GDM1 (cell line): ENCODE measurements at regions not wholly inside any gene's neighbourhood (a gene's known extent, or its start where the extent isn't known, plus 50 kb on each side); places are given as distances from the start of the nearest gene placed in this dataset.
"Not testable (repeated sequence)": the region's sequence is repeated elsewhere in the genome, so short reads cannot be mapped to it uniquely, and the experiment has no call there.

ENCODE experiments used
- DNase-seq: peaks from one replicate; lab custom pipeline; 2025; lab: John Stamatoyannopoulos, UW

GRCh38 chr6:115241373-115241772 lies 819.3 kb downstream of the FRK start:
- DNase-seq: no peak

- no peak for DNase-seq
Measured at GRCh38 chr6:115221198-115221597, 839.5 kb downstream of the FRK start.

GRCh38 chr6:115220551-115221159 lies 840.0 kb downstream of the FRK start:
- DNase-seq: no peak

DNA sequence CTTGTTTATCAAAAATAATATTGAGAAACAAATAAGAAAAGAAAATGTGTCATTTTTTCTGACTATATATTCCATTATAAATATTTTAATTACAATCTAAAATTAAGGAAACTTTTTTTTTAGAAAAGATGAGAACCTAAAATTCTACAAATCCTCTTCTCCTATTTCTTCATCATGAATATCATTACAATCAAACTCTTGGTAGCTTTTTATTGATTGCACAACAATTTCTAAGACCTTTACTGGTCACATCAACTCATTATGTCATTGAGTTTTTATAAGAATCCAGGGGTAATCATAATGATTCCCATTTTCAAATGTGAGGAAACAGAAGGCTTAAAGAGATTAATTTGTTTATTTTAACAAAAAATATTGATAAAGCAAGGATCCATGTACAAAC lies 841.0 kb downstream of the FRK start:
- no peak for DNase-seq

- DNase-seq: no peak
Measured at GRCh38 chr6:115216835-115217234, 843.9 kb downstream of the FRK start.

- DNase-seq: no peak
Measured at GRCh38 chr6:115214283-115214682, 846.4 kb downstream of the FRK start.

DNA sequence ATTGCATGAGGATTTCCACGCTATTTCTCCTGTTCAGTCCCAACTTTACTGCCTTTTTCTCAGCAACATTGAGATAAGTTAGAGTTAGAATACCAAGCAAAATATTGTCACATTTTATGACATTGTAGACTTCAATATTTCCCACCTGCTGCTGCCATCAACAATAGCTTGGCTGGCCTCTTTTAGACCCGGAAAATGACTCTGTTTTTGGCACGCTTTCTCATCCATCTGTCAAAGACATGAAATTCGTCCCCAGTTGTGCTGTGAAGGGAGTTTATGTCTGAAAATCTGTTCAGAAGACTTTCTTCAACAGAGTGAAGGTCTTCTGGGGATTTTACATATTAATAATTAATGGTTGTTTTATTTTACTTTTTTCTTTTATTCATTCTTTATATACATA lies 857.3 kb downstream of the FRK start:
- no peak for DNase-seq

DNA sequence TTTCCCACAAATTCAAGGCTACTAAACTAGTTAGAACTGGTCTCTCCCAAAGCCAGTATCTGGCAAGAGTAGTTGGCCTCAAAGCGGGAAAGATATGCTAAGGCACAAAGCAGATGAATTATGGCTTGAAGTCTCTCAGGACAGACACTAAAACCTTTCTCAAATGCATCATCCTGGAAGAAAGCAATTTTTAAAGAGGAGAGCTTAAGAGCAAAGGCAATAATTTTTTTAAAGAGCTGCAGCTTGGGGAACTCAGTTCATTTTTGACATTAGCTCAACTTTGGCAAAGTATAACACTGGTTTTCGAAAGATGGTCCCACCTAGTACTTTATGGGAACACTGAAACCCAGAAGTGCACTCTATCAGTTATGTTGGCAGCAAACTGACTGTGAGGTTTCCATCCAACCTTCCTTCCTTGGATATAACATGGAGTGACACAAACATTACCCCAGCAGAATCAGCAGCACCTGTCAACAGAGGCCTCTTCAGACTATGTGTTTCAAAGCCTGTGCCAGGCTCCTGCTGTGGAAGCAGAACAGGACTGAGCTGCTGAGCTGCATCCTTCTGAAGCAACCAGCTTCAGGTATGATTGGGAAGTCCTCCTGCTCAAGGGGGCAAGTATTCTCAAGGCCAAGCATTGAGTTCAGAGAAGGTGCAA lies 852.3 kb upstream of the HS3ST5 start:
- DNase-seq: no peak

- DNase-seq: no peak
Measured at GRCh38 chr6:115191989-115192388, 849.2 kb upstream of the HS3ST5 start.

- no peak for DNase-seq
Measured at GRCh38 chr6:115190534-115190933, 847.7 kb upstream of the HS3ST5 start.

DNA sequence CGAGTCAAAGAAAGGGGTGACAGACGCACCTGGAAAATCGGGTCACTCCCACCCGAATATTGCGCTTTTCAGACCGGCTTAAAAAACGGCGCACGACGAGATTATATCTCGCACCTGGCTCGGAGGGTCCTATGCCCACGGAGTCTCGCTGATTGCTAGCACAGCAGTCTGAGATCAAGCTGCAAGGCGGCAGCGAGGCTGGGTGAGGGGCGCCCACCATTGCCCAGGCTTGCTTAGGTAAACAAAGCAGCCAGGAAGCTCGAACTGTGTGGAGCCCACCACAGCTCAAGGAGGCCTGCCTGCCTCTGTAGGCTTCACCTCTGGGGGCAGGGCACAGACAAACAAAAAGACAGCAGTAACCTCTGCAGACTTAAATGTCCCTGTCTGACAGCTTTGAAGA lies 832.6 kb upstream of the HS3ST5 start:
- not testable (repeated sequence) for DNase-seq

GRCh38 chr6:115165912-115166311 lies 823.1 kb upstream of the HS3ST5 start:
- DNase-seq: not testable (repeated sequence)

- no peak for DNase-seq
Measured at GRCh38 chr6:115159733-115160132, 816.9 kb upstream of the HS3ST5 start.

DNA sequence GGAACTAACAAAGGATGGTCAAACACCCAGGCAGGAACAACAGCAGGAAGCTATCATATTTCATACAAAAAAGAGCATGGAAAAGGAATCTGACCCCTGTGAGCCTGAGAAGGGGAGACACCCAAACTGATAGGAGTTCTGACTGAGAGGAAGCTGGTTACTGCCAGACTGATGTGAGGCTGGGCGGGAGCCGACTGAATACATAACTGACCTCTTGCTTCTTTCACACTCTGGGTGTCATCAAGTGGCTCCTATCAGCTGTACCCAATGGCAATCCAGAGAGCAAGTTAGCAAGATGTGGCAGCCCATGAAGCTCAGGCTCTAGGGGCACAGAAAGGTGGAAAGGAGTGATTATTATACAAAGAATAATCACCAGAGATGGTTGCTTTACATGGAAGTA lies 795.1 kb upstream of the HS3ST5 start:
- DNase-seq: no peak

GRCh38 chr6:115133790-115134189 lies 791.0 kb upstream of the HS3ST5 start:
- no peak for DNase-seq

DNA sequence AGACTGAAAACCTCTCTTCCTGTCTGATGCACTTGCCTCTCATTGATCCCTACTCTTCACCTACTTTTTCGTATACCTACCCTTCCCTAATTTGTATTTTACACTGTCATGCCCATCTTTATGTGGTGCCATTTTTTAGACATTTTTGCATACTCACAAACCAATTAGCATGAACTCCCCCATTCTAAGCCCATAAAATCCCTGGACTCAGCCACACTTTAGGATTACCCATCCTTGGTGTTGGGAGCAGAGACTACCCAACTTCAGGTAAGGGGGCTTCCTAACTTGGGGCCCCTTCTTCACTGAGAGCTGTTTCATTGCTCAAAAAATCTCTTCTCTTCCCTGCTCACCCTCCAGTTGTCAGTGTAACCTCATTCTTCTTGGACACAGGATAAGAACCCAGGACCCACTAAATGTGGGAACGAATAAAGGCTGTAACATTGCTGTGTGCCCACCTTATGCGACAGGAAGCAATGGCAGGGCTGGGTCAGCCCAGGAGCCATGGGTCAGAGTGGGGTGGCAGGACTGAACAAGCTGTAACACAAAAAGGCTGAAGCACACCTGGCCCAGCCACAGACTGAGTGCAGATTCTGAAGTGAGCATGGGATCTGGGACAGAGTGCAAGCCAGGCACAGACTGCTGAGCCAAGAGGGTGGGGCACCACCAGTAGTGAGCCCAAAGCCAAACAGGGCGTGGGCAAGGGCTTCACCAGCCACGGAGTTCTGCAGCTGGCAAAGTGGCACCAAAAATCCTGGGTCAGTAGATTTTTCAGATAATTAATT lies 789.1 kb upstream of the HS3ST5 start:
- no peak for DNase-seq

DNA sequence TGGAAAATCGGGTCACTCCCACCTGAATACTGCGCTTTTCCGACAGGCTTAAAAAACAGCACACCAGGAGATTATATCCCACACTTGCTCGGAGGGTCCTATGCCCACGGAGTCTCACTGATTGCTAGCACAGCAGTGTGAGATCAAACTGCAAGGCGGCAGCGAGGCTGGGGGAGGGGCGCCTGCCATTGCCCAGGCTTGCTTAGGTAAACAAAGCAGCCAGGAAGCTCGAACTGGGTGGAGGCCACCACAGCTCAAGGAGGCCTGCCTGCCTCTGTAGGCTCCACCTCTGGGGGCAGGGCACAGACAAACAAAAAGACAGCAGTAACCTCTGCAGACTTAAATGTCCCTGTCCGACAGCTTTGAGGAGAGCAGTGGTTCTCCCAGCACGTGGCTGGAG lies 778.7 kb upstream of the HS3ST5 start:
- not testable (repeated sequence) for DNase-seq

DNA sequence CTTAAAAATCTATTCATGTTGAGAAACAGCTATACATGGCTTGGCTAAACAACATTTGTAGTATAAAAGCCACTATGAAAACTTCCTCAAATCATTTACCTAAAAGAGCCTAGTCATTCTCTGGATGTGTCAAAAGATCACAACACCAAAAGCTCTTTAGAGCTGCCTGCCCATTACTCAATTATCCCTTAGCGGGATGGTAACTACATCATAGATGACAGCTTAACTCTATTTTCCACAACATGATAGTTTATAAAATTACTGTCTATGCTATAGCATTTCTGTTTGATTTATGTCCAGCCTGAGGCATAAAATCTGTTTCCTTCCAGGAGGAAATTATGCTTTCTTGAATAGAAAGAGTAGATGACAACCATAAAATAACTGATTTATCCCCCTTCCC lies 777.6 kb upstream of the HS3ST5 start:
- DNase-seq: no peak

DNA sequence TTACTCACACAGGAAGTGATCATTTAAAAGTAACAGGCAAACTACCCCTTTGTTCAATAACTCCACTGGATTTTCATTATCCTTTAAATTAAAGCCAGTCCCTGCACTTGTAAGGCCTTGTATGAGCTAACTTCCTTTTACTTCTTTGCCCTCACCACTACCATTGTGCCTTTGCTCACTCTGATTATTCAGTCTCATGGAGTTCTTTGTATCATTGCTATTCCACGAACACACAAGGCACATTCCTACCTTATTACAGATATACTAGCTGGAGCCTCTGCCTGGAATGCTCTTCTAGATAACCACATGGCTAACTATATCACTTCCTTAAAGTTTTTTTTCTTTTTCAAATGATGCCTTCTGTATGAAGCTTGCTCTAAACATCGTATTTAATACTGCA lies 748.6 kb upstream of the HS3ST5 start:
- no peak for DNase-seq

DNA sequence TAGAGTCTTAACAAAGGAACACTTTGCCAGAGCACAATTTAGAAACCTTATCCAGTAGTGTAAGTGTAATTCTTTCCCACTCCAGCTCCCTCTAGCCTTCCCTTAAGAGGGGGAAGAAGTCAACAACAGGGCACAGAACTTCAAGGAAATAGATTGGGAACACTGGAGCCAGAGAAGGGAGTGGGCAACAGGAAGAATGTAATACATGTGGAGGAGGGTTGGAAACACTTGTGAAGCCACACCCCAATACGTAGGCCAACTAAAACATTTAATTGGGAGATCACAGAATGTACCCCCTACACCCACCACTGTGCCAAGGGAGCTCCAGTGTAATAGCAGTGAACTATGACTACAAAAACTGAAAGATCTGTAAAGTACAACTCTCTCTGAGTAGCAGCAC lies 735.7 kb upstream of the HS3ST5 start:
- no peak for DNase-seq

- DNase-seq: no peak
Measured at GRCh38 chr6:115071962-115072361, 729.1 kb upstream of the HS3ST5 start.

DNA sequence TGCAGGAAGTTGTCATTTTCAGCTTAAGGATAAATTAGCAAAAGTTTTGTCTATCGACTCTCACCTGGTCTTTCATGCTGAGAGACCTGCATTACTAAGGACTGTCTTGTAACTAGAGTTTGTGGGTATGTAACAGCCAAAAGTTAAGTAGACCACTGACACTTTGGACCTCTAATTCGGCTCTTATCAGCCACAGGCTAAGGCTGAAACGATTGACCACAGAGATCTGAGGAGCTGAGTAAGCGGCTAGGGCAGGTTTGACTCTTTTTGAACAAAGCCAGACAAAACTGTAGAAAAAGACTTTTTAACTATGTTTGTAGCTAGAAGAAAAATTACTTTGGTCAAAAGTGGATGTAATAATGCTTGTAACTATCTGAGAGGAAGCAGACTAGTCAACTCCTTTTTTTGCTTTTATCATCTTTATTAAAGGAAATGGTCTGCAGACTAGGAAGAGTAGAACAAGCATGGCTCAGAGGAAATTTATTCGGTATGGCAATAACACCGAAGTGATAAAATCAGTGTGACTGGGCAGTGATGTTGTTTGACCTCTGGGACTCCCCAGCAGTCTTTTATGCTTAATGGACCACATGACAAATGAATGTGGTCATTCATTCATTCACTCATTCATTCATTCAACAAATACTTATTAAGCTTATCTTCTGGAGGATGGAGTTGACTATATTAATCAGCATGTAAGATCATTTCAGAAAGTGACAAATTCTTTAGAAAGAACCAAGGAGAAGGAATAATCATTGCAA lies 725.0 kb upstream of the HS3ST5 start:
- no peak for DNase-seq

- DNase-seq: no peak
Measured at GRCh38 chr6:115064680-115065079, 721.9 kb upstream of the HS3ST5 start.
